Common myeloid progenitor, CD34-positive (primary cell): ENCODE measurements at regions not wholly inside any gene's neighbourhood (a gene's known extent, or its start where the extent isn't known, plus 50 kb on each side); places are given as distances from the start of the nearest gene placed in this dataset.

Source experiments
- CTCF ChIA-PET: fragments of 350-600 bp; sonication (Branson Sonifier 250); formaldehyde crosslinking; loops from one replicate; lab custom pipeline; 2021; ENCODE audit warnings: antibody characterized with exemption; lab: Charles Lee
- POLR2A ChIA-PET: fragments of 350-600 bp; sonication (Branson Sonifier 250); formaldehyde crosslinking; loops from one replicate; lab custom pipeline; 2021; ENCODE audit warnings: antibody characterized with exemption; lab: Charles Lee
- DNase-seq, 3 donors: peaks; one replicate each; pipeline versions ENCODE4 v3.0.0 to v3.0.0-alpha.2; 2013
- H3K27ac ChIP-seq, 2 experiments: 1 replicate in 1 of 2; 2 replicates in 1 of 2; pipeline ENCODE4 v1.7.0; 2013; ENCODE audit warnings: inconsistent platforms in 2 of 2, low read length in 2 of 2, mild to moderate bottlenecking in 2 of 2, low read depth in 1 of 2, moderate library complexity in 1 of 2; ENCODE audit not compliant: severe bottlenecking in 2 of 2, insufficient read depth in 1 of 2, poor library complexity in 1 of 2
- H3K27me3 ChIP-seq, 5 experiments: replicated peaks in 2 of 5; 1 replicate in 3 of 5; 2 replicates in 2 of 5; pipeline versions ENCODE4 v1.6.1 to v1.7.0; 2013; ENCODE audit warnings: low read length in 4 of 5, mild to moderate bottlenecking in 2 of 5, moderate library complexity in 2 of 5, inconsistent platforms in 1 of 5; ENCODE audit not compliant: insufficient read depth in 5 of 5, control insufficient read depth in 4 of 5
- H3K36me3 ChIP-seq, 4 experiments: 1 replicate in 2 of 4; 2 replicates in 2 of 4; pipeline versions ENCODE4 v1.6.1 to v1.7.0; 2013; ENCODE audit warnings: low read length in 3 of 4, control low read depth in 1 of 4, mild to moderate bottlenecking in 1 of 4; ENCODE audit not compliant: control insufficient read depth in 4 of 4, insufficient read depth in 4 of 4
- H3K4me1 ChIP-seq, 4 experiments: 1 replicate in 3 of 4; 2 replicates in 1 of 4; pipeline versions ENCODE4 v1.6.1 to v1.7.1; 2013; ENCODE audit warnings: low read length in 3 of 4, mild to moderate bottlenecking in 3 of 4, control low read depth in 1 of 4, inconsistent platforms in 1 of 4, moderate library complexity in 1 of 4; ENCODE audit not compliant: control insufficient read depth in 4 of 4, insufficient read depth in 4 of 4; ENCODE audit errors: control extremely low read depth in 1 of 4
- H3K4me3 ChIP-seq, 7 experiments: 1 replicate in 4 of 7; 2 replicates in 3 of 7; pipeline versions ENCODE4 v1.5.1 to v1.7.0; 2013; ENCODE audit warnings: mild to moderate bottlenecking in 7 of 7, low read length in 6 of 7, moderate library complexity in 6 of 7, inconsistent platforms in 2 of 7, low read depth in 2 of 7, control low read depth in 1 of 7; ENCODE audit not compliant: insufficient read depth in 4 of 7, control insufficient read depth in 1 of 7; ENCODE audit errors: extremely low read depth in 1 of 7
- H3K9me3 ChIP-seq, 5 experiments: 1 replicate in 4 of 5; 2 replicates in 1 of 5; pipeline versions ENCODE4 v1.6.1 to v1.7.1; 2013; ENCODE audit warnings: low read length in 4 of 5, mild to moderate bottlenecking in 2 of 5, inconsistent platforms in 1 of 5, low read depth in 1 of 5, moderate library complexity in 1 of 5; ENCODE audit not compliant: control insufficient read depth in 4 of 5, insufficient read depth in 2 of 5; ENCODE audit errors: control extremely low read depth in 1 of 5
- WGBS: methylation state at CpG from one replicate; pipeline ENCODE4 v1.1.5; 2013; ENCODE audit not compliant: insufficient coverage; 5-methylcytosine and 5-hydroxymethylcytosine counted together

DNA sequence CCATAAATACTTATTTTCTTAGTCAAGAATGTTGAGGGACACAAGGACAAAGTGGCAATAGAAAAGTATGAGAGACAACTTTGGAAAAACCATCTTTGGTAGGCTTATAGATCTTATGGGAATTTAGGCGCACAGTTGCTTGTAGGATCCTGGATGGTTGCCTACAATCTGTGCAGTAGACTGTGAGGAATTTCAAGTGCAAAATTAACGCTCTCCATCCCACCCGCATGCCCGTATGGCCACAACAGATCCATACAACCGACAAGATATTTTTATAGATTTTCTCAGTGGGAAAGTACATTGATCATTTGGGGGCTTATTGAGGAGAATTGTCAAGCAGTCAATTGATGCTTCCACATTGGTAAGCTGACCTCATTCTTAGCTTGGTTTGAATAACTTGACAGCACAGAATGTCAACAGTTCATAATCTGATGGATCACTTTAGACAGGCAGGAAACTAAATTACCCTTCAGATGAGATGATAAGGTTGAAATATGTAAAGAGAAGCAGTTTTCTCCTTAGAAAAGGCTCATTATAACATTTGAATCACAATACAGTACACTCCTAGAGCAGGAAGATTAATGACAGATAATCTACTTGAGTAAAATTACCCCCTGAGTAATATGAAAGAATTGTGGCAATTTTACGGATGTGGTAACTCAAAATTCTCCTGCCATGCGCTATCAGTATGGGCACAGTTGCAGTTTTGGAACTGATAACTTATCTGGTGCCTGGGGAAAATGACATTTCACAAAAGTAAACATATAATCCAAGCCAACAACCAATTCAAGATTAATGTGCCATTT lies 479.7 kb downstream of the KIF20B start:
- Histone ChIP-seq H3K27ac (no peak overlapping the region), H3K4me1 (peaks cover 0 to 12% (median 0%) of the 10 kb centered on the region in 4 experiments), H3K27me3 (no peaks in the 10 kb centered on the region), H3K9me3 (no peaks in the 10 kb centered on the region), H3K4me3 (no peak overlapping the region), H3K36me3 (no peaks in the 10 kb centered on the region)
- CTCF ChIA-PET, result no interaction called here
- peak in 1 of 3 donors; percentile 6 for DNase-seq
- POLR2A ChIA-PET, result no interaction called here
- WGBS, result 100% methylated on average over 1 of the region's 7 CpGs

DNA sequence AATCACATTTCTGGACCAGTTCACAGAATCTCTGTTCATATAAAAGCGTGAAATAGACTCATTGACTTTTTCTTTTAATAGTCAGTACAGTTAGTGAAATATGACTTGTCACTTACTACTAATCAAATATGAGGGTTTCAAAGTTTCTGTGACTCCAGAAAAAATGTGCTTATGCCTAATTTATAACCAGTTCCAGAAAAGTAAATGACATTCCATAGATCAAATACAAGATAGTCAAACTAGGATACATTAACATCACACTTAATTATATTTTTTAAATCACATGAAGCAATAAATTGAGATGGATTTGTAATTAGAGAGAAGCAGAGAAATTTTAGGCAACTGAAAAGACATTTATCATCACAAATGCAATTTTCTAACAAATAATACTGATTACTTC lies 491.4 kb downstream of the KIF20B start:
- Histone ChIP-seq H3K4me1 (no peaks in the 10 kb centered on the region), H3K27ac (no peak overlapping the region), H3K27me3 (no peaks in the 10 kb centered on the region), H3K9me3 (no peaks in the 10 kb centered on the region), H3K36me3 (no peaks in the 10 kb centered on the region), H3K4me3 (no peak overlapping the region)
- ChIA-PET POLR2A (no interaction called here), CTCF (no interaction called here)
- whole genome bisulfite sequencing, result no CpG with 5 or more reads among the region's 1 CpG
- no peak for DNase-seq

DNA sequence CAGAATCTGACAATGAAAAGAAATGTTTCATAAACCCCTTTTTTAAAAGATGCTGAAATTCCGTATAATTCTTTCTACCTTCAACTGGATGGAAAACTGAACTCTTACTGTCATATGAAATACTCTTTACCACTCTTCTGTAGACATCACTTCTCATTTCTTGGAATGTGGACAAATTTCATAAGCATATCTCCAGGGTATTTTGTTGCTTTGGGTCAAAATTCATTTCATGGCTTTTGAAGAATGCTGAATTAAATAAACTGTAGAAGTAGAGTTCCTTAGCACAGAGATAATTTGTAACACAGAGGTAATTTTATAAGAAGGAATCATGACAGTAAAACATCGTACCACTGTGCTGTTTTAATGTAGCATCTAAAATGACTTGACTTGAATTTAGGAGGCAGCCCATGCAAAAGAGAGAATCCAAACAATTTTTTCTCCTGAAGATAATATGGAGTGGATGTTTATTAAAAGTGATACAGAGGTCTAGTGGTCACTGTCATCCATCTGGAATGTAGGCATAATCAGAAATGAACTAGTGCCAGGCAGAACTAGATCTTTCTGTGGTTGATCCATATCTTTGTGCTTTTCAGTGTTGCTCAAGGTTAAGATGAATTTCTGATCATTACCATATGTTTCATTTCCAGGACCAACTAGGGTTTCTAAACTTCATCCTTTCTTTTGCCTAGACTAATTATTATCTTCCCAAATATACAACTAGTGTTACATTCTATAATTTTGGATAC lies 492.0 kb downstream of the KIF20B start:
- ChIA-PET CTCF (no interaction called here), POLR2A (no interaction called here)
- Histone ChIP-seq H3K36me3 (no peaks in the 10 kb centered on the region), H3K27ac (no peak overlapping the region), H3K27me3 (no peaks in the 10 kb centered on the region), H3K9me3 (no peaks in the 10 kb centered on the region), H3K4me3 (no peak overlapping the region), H3K4me1 (no peaks in the 10 kb centered on the region)
- DNase-seq, result no peak
- WGBS, result 100% methylated on average over 1 of the region's 2 CpGs

DNA sequence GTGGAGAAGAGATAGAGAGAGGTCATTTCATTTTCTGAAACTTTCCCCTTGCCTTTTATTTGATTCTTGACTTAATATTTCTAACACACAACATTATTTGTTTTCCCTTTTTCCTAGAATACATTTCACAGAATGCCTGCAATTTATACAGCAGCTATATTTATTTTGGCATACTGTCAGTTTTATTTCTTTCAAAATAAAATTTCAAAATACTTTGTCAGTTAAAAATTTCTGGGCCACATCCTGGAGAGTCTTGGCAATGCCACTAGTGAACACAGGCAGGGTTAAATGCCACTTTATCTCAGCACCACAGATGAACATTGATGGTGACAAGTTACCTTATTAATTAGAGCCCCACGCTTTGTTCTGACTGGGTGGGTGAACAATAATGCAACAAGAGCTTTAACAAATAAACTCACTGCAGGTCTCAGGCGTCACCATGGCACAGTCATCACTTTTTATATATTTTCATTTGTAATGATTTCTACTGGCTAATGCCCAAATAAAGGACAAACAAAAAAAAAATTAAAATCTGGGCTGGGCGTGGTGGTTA lies 494.0 kb downstream of the KIF20B start:
- H3K4me3 ChIP-seq, result no peak overlapping the region
- CTCF ChIA-PET, result no interaction called here
- POLR2A ChIA-PET, result no interaction called here
- no peaks in the 10 kb centered on the region for H3K4me1 ChIP-seq
- H3K27me3 ChIP-seq, result no peaks in the 10 kb centered on the region
- no peaks in the 10 kb centered on the region for H3K9me3 ChIP-seq
- WGBS, result 67% methylated on average over 1 of the region's 3 CpGs
- no peak for DNase-seq
- no peak overlapping the region for H3K27ac ChIP-seq
- H3K36me3 ChIP-seq, result no peaks in the 10 kb centered on the region

DNA sequence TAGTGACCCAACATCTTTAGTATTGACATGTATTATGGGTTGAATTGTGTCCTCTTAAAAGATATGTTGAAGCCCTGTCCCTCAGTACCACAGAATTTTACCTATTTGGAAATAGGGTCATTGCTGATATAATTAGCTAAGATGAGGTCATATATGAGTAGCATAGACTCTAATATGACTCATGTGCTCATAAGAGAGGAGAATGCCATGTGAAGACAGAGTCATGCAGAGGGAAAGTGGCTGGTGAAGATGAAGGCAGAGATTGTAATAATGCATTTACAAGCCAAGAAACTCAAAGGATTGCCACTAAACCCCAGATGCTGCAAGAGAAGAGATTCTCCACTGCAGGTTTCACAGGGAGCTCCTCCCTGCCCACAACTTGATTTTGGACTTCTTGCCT lies 496.4 kb downstream of the KIF20B start:
- Histone ChIP-seq H3K36me3 (no peaks in the 10 kb centered on the region), H3K27ac (no peak overlapping the region), H3K27me3 (no peaks in the 10 kb centered on the region), H3K9me3 (no peaks in the 10 kb centered on the region), H3K4me1 (no peaks in the 10 kb centered on the region), H3K4me3 (no peak overlapping the region)
- ChIA-PET CTCF (no interaction called here), POLR2A (no interaction called here)
- no peak for DNase-seq

DNA sequence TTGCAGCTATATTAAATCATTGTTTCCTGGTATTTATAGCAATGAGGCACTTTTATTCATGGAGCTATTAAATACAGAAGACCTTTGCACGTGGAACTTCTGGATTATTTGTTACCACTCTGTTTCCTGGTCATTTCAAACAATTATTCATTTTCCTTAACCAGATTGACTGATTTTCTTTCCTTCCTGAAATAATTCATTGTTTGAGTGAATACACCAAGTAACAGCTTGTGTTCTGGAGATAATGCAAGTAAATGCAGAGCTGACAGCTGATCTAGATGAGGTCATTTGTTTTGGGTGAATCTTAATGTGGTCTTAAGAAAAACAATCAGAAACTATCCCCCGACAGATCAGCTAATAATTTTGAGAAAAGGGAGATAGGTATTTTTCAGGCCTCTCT lies 497.7 kb downstream of the KIF20B start:
- POLR2A ChIA-PET, result no interaction called here
- H3K27me3 ChIP-seq, result no peaks in the 10 kb centered on the region
- CTCF ChIA-PET, result no interaction called here

DNA sequence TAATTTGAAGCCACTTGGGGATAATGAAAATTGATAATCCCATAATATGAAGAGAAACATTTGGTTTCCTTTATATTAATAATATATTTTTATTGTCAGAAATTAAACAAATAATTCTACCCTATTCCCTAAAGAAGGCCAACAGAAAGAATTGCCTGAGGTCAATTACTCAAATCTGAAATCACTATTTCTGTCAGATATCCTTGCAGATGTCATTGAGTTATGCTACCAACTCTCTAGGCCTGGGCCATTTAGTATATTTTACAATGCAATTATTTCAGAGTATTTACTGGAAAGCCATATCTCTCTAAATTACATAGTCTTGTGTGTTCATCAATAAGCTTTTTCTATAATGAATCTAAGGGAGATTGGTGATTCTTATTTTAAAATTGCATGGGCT lies 498.1 kb downstream of the KIF20B start:
- ChIA-PET CTCF (no interaction called here), POLR2A (no interaction called here)
- H3K27ac ChIP-seq, result no peak overlapping the region
- DNase-seq, result no peak
- H3K27me3 ChIP-seq, result no peaks in the 10 kb centered on the region
- H3K4me1 ChIP-seq, result no peaks in the 10 kb centered on the region
- no peaks in the 10 kb centered on the region for H3K36me3 ChIP-seq
- H3K4me3 ChIP-seq, result no peak overlapping the region
- no peaks in the 10 kb centered on the region for H3K9me3 ChIP-seq

More for the DNA sequence above, 497.7 kb downstream of the KIF20B start:
- Histone ChIP-seq H3K36me3 (no peaks in the 10 kb centered on the region), H3K4me3 (no peak overlapping the region), H3K9me3 (no peaks in the 10 kb centered on the region), H3K4me1 (no peaks in the 10 kb centered on the region), H3K27ac (no peak overlapping the region)
- WGBS, result no CpG with 5 or more reads among the region's 2 CpGs
- DNase-seq, result no peak
